ENCODE measurements at regions not wholly inside any gene's neighbourhood (a gene's known extent, or its start where the extent isn't known, plus 50 kb on each side); places are given as distances from the start of the nearest gene placed in this dataset.

DNA sequence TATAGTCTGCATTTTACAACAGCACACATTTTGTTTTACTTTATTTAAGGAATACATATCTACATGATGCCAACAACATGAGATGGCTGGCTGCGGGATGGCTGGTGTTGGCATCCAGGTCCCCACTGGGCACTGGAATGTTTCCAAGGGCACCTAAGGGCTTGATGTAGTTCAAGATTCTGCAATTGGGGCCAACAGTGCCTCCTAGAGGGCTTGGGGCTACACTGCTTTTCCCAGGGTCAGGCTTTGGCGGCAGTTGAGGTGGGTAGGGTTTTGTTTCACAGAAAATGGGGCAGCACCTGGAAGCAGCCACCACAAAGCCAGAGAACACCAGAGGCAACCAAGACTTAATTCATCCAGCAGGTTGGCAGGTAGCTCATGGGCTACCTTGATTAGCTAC, 166.7 kb upstream of the PRNP start:
- no peaks in the 10 kb centered on the region for H3K9me1 ChIP-seq (replicated peaks; ENCODE audit: control insufficient read depth, extremely low read depth, insufficient read depth, low read length)
- no peak overlapping the region for H3K4me2 ChIP-seq (ENCODE audit: insufficient read depth, low read length)
- no peaks in the 10 kb centered on the region for H3K36me3 ChIP-seq (ENCODE audit: control insufficient read depth in 2 of 2, extremely low read depth in 1 of 2, insufficient read depth in 2 of 2, low read length in 2 of 2)
- ChIA-PET POLR2A (no interaction called here), CTCF (interaction anchor here (0.8 to 1.3 kb wide), 2 partner anchors 32 to 190 kb away, joined by 3 read pairs; no protein-coding TSS in a partner anchor)
- H3K9ac ChIP-seq (replicated peaks; ENCODE audit: extremely low read depth, insufficient read depth, low read length), result no peak overlapping the region
- no peaks in the 10 kb centered on the region for H3K27me3 ChIP-seq (ENCODE audit: control insufficient read depth in 2 of 2, insufficient read depth in 2 of 2, low read length in 2 of 2)
- TF ChIP-seq, protein P1, sequence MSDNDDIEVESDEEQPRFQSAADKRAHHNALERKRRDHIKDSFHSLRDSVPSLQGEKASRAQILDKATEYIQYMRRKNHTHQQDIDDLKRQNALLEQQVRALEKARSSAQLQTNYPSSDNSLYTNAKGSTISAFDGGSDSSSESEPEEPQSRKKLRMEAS (IDR thresholded peaks at IDR 0.05; ENCODE audit: insufficient read depth, insufficient read length), result no peak
- TF ChIP-seq POLR2A (IDR thresholded peaks at IDR 0.05; ENCODE audit: low read depth, low read length) (no peak), JUN (IDR thresholded peaks at IDR 0.05; ENCODE audit: borderline replicate concordance, insufficient read depth, insufficient read length, low read depth) (no peak), GATA2 (IDR thresholded peaks at IDR 0.05; ENCODE audit: insufficient read depth, insufficient read length, low read depth, low read length) (no peak), EZH2 (IDR thresholded peaks at IDR 0.05; ENCODE audit: borderline replicate concordance, low read depth, low read length, severe bottlenecking) (no peak)
- TF ChIP-seq, protein P2, sequence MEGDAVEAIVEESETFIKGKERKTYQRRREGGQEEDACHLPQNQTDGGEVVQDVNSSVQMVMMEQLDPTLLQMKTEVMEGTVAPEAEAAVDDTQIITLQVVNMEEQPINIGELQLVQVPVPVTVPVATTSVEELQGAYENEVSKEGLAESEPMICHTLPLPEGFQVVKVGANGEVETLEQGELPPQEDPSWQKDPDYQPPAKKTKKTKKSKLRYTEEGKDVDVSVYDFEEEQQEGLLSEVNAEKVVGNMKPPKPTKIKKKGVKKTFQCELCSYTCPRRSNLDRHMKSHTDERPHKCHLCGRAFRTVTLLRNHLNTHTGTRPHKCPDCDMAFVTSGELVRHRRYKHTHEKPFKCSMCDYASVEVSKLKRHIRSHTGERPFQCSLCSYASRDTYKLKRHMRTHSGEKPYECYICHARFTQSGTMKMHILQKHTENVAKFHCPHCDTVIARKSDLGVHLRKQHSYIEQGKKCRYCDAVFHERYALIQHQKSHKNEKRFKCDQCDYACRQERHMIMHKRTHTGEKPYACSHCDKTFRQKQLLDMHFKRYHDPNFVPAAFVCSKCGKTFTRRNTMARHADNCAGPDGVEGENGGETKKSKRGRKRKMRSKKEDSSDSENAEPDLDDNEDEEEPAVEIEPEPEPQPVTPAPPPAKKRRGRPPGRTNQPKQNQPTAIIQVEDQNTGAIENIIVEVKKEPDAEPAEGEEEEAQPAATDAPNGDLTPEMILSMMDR (IDR thresholded peaks at IDR 0.05; ENCODE audit: extremely low read depth in 1 of 2, insufficient read depth in 1 of 2, low read depth in 1 of 2, low read length in 2 of 2), result peak; percentile 34 to 63
- no peaks in the 10 kb centered on the region for H3K79me2 ChIP-seq (ENCODE audit: control insufficient read depth, insufficient read depth, low read length)
- H4K20me1 ChIP-seq (replicated peaks; ENCODE audit: control insufficient read depth, extremely low read depth, insufficient read depth, low read length), result no peaks in the 10 kb centered on the region
- dilution Hi-C loops (cut with MboI; ENCODE audit: extremely low pct_ligation_motif_present, low sequenced_read_pairs) (no loop called here), intact Hi-C loops (cut with micrococcal nuclease) (loop anchor here (1.0 kb wide), 1 partner anchor 410 kb away; no protein-coding TSS in a partner anchor)
- peaks cover under 1% of the 10 kb centered on the region for H3K4me1 ChIP-seq (ENCODE audit: control insufficient read depth, extremely low read depth, insufficient read depth, low read length)
- H3K4me3 ChIP-seq (replicated peaks in 1 of 3; ENCODE audit: insufficient read depth in 1 of 3, low read depth in 1 of 3, low read length in 3 of 3), result no peak overlapping the region
- H3K27ac ChIP-seq (ENCODE audit: insufficient read depth, low read depth, low read length), result no peak overlapping the region
- no peak overlapping the region for H2AFZ ChIP-seq (ENCODE audit: low read depth, low read length)
- peak; percentile 24 for DNase-seq (ENCODE audit: low read depth, low spot score)
- no peaks in the 10 kb centered on the region for H3K9me3 ChIP-seq (replicated peaks; ENCODE audit: control insufficient read depth, insufficient read depth, low read length)
- BruUV-seq (replicated peaks), result no TSS peak
- peak; percentile 63 for FAIRE-seq
